ENCODE measurements at regions not wholly inside any gene's neighbourhood (a gene's known extent, or its start where the extent isn't known, plus 50 kb on each side); places are given as distances from the start of the nearest gene placed in this dataset.

- no peak for ATAC-seq
- Histone ChIP-seq H4K20me1 (ENCODE audit: insufficient read depth) (no peaks in the 10 kb centered on the region), H3K4me2 (ENCODE audit: low read length) (no peak overlapping the region), H3K9me2 (ENCODE audit: insufficient read depth) (no peaks in the 10 kb centered on the region), H3K27ac (ENCODE audit: low read depth, low read length) (no peak overlapping the region), H3K79me2 (ENCODE audit: insufficient read depth, low read length) (no peaks in the 10 kb centered on the region), H3K9ac (ENCODE audit: low read length) (no peak overlapping the region), H3K4me1 (ENCODE audit: control insufficient read depth in 1 of 2, insufficient read depth in 2 of 2, low read length in 2 of 2) (peaks cover 0 to 20% of the 10 kb centered on the region in 2 experiments; a peak in 2 of 4 replicates), H3K27me3 (ENCODE audit: insufficient read depth, low read length) (no peaks in the 10 kb centered on the region), H3K9me3 (ENCODE audit: control insufficient read depth in 1 of 2, insufficient read depth in 1 of 2, low read depth in 1 of 2, low read length in 2 of 2) (no peaks in the 10 kb centered on the region), H3K4me3 (replicated peaks in 1 of 2; ENCODE audit: low read depth in 1 of 2, low read length in 2 of 2) (no peak overlapping the region), H3K36me3 (ENCODE audit: control insufficient read depth in 1 of 2, insufficient read depth in 2 of 2, low read length in 2 of 2) (no peaks in the 10 kb centered on the region), H2AFZ (ENCODE audit: low read depth, low read length, poor library complexity, severe bottlenecking) (no peak overlapping the region)
- intact Hi-C loops (cut with micrococcal nuclease): no loop called here
- DNase-seq (ENCODE audit: low read depth, low spot score): no peak
- ChIA-PET POLR2A (interaction anchor here (1.0 kb wide), 1 partner anchor 10 kb away, joined by 3 read pairs; no protein-coding TSS in a partner anchor), RAD21 (ENCODE audit: low non-redundant PET in 1 of 2, low total read pairs in 2 of 2, uncharacterized antibody in 2 of 2, unreplicated experiment in 2 of 2) (no interaction called here), CTCF (no interaction called here)
- no TSS peak for BruUV-seq (replicated peaks)
- TF ChIP-seq YY1 (IDR thresholded peaks at IDR 0.05; ENCODE audit: extremely low read depth, insufficient replicate concordance, low read depth, low read length) (no peak), EZH2 (IDR thresholded peaks at IDR 0.05) (no peak), CEBPB (IDR thresholded peaks at IDR 0.05; ENCODE audit: low read depth) (0 out of 2 replicates have a peak, but pooled peaks have one; percentile 34)
Observed at GRCh38 chr6:14726816-14727493, 518.9 kb upstream of the JARID2 start.

DNA sequence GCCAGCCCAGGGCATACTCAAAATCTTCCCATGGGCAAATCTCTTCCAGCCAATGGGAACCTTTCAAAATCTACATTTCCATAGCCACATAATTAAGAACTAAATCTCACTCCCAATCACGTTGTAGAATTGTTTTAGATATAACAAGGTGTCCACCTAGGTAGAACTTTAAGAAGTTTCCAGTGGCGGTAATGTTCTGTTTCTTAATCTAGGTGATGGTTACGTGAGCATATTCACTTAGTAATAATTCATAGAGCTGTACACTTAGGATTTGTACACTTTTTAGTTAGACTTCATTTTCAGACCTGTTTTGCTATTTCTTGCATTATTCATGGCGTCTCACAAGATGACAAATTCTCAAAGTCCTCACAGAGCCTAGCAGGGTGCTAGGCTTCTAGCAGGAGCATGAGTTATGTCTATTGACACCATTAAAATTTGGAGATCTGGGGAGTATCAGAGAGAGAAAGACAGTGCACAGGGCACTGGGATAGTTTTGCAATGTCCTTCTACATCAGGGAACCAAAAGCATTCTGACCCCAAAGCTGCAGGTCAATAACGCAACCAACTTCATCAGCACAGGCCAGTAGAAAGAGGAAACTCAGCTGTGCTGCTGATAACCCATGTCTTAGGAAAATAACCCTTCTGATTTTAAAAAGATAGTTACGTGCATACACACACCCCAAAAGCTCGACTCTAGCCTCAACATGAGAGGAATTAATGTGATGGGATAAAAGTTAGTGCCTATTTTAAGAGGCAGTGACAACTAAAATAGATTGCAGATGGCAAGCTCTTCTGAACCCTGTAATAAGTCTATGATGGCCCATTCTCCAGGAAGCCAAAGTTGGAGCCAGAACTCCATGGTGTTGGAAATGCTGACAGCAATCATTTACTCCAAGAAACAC is 518.1 kb upstream of the JARID2 start:
- intact Hi-C loops (cut with micrococcal nuclease): no loop called here
- H3K79me2 ChIP-seq (ENCODE audit: insufficient read depth, low read length): no peaks in the 10 kb centered on the region
- no peak overlapping the region for H2AFZ ChIP-seq (ENCODE audit: low read depth, low read length, poor library complexity, severe bottlenecking)
- H3K4me2 ChIP-seq (ENCODE audit: low read length): no peak overlapping the region
- ChIA-PET POLR2A (no interaction called here), RAD21 (ENCODE audit: low non-redundant PET in 1 of 2, low total read pairs in 2 of 2, uncharacterized antibody in 2 of 2, unreplicated experiment in 2 of 2) (no interaction called here), CTCF (no interaction called here)
- H3K36me3 ChIP-seq (ENCODE audit: control insufficient read depth in 1 of 2, insufficient read depth in 2 of 2, low read length in 2 of 2): no peaks in the 10 kb centered on the region
- H3K27me3 ChIP-seq (ENCODE audit: insufficient read depth, low read length): no peaks in the 10 kb centered on the region
- no peaks in the 10 kb centered on the region for H4K20me1 ChIP-seq (ENCODE audit: insufficient read depth)
- no peaks in the 10 kb centered on the region for H3K9me2 ChIP-seq (ENCODE audit: insufficient read depth)
- H3K27ac ChIP-seq (ENCODE audit: low read depth, low read length): no peak overlapping the region
- no peaks in the 10 kb centered on the region for H3K9me3 ChIP-seq (ENCODE audit: control insufficient read depth in 1 of 2, insufficient read depth in 1 of 2, low read depth in 1 of 2, low read length in 2 of 2)
- H3K9ac ChIP-seq (ENCODE audit: low read length): no peak overlapping the region
- H3K4me3 ChIP-seq (replicated peaks in 1 of 2; ENCODE audit: low read depth in 1 of 2, low read length in 2 of 2): no peak overlapping the region
- DNase-seq (ENCODE audit: low read depth, low spot score): no peak
- BruUV-seq (replicated peaks): no TSS peak
- peaks cover 6 to 28% of the 10 kb centered on the region in 2 experiments for H3K4me1 ChIP-seq (ENCODE audit: control insufficient read depth in 1 of 2, insufficient read depth in 2 of 2, low read length in 2 of 2)
- ATAC-seq: no peak
- TF ChIP-seq, protein P1, sequence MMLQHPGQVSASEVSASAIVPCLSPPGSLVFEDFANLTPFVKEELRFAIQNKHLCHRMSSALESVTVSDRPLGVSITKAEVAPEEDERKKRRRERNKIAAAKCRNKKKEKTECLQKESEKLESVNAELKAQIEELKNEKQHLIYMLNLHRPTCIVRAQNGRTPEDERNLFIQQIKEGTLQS (IDR thresholded peaks at IDR 0.05): no peak
- TF ChIP-seq FOSL1 (IDR thresholded peaks at IDR 0.05; ENCODE audit: low read depth) (no peak), SP1 (IDR thresholded peaks at IDR 0.05; ENCODE audit: low read depth) (no peak), YY1 (IDR thresholded peaks at IDR 0.05; ENCODE audit: extremely low read depth, insufficient replicate concordance, low read depth, low read length) (no peak), EZH2 (IDR thresholded peaks at IDR 0.05) (no peak), REST (IDR thresholded peaks at IDR 0.05; ENCODE audit: low read depth) (no peak), POLR2AphosphoS5 (IDR thresholded peaks at IDR 0.05; ENCODE audit: low read depth, low read length) (no peak), EZH2phosphoT487 (IDR thresholded peaks at IDR 0.05; ENCODE audit: borderline replicate concordance) (no peak), SRF (IDR thresholded peaks at IDR 0.05; ENCODE audit: low read depth) (no peak), RAD21 (IDR thresholded peaks at IDR 0.05; ENCODE audit: low read depth) (no peak), POLR2A (IDR thresholded peaks at IDR 0.05; ENCODE audit: borderline replicate concordance, extremely low read depth, insufficient read depth, insufficient read length) (no peak)
- TF ChIP-seq, protein P2, sequence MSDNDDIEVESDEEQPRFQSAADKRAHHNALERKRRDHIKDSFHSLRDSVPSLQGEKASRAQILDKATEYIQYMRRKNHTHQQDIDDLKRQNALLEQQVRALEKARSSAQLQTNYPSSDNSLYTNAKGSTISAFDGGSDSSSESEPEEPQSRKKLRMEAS (IDR thresholded peaks at IDR 0.05): no peak

Measured in HCT116 (cell line).